NAMALWA (cell line): ENCODE measurements at regions not wholly inside any gene's neighbourhood (a gene's known extent, or its start where the extent isn't known, plus 50 kb on each side); places are given as distances from the start of the nearest gene placed in this dataset.
"Not testable (repeated sequence)": the region's sequence is repeated elsewhere in the genome, so short reads cannot be mapped to it uniquely, and the experiment has no call there.

ENCODE experiments used
- DNase-seq: peaks from one replicate; pipeline ENCODE4 v3.0.0-alpha.2; 2015; ENCODE audit warnings: low spot score

GRCh38 chr6:140825731-140826130 lies 1307.0 kb upstream of the GJE1 start:
- no peak for DNase-seq

- DNase-seq: no peak
Measured at GRCh38 chr6:140824595-140824994, 1308.1 kb upstream of the GJE1 start.

- DNase-seq: no peak
Measured at GRCh38 chr6:140821196-140821595, 1311.5 kb upstream of the GJE1 start.

- DNase-seq: no peak
Measured at GRCh38 chr6:140817176-140817575, 1315.5 kb upstream of the GJE1 start.

- DNase-seq: no peak
Measured at GRCh38 chr6:140816681-140817080, 1316.0 kb upstream of the GJE1 start.

- DNase-seq: no peak
Measured at GRCh38 chr6:140812636-140813035, 1320.1 kb upstream of the GJE1 start.

GRCh38 chr6:140811642-140812041 lies 1321.1 kb upstream of the GJE1 start:
- DNase-seq: no peak

- no peak for DNase-seq
Measured at GRCh38 chr6:140809694-140810101, 1323.0 kb upstream of the GJE1 start.

- DNase-seq: no peak
Measured at GRCh38 chr6:140806431-140806830, 1326.3 kb upstream of the GJE1 start.

- no peak for DNase-seq
Measured at GRCh38 chr6:140794544-140794943, 1338.2 kb upstream of the GJE1 start.

GRCh38 chr6:140790109-140790508 lies 1342.6 kb upstream of the GJE1 start:
- DNase-seq: no peak

GRCh38 chr6:140789466-140789865 lies 1343.3 kb upstream of the GJE1 start:
- DNase-seq: no peak

- DNase-seq: no peak
Measured at GRCh38 chr6:140785926-140786325, 1346.8 kb upstream of the GJE1 start.

GRCh38 chr6:140784573-140784972 lies 1348.2 kb upstream of the GJE1 start:
- no peak for DNase-seq

- not testable (repeated sequence) for DNase-seq
Measured at GRCh38 chr6:140783504-140783903, 1349.2 kb upstream of the GJE1 start.

- no peak for DNase-seq
Measured at GRCh38 chr6:140782941-140783340, 1349.8 kb upstream of the GJE1 start.

GRCh38 chr6:140779991-140780596 lies 1352.6 kb upstream of the GJE1 start:
- no peak for DNase-seq

GRCh38 chr6:140779341-140779740 lies 1353.4 kb upstream of the GJE1 start:
- DNase-seq: no peak

GRCh38 chr6:140777780-140778179 lies 1354.9 kb upstream of the GJE1 start:
- DNase-seq: no peak

- DNase-seq: no peak
Measured at GRCh38 chr6:140775061-140775460, 1357.7 kb upstream of the GJE1 start.

GRCh38 chr6:140774080-140774505 lies 1358.6 kb upstream of the GJE1 start:
- DNase-seq: no peak

GRCh38 chr6:140773276-140773675 lies 1359.4 kb upstream of the GJE1 start:
- no peak for DNase-seq

GRCh38 chr6:140772576-140772975 lies 1360.1 kb upstream of the GJE1 start:
- no peak for DNase-seq

- DNase-seq: no peak
Measured at GRCh38 chr6:140768133-140768532, 1364.6 kb upstream of the GJE1 start.

GRCh38 chr6:140766999-140767398 lies 1365.7 kb upstream of the GJE1 start:
- DNase-seq: no peak
